GM12864 (cell line): ENCODE measurements at regions not wholly inside any gene's neighbourhood (a gene's known extent, or its start where the extent isn't known, plus 50 kb on each side); places are given as distances from the start of the nearest gene placed in this dataset.

Experiments
- DNase-seq: peaks from one replicate; pipeline ENCODE4 v3.0.0-alpha.2; 2011; ENCODE audit warnings: low read depth
- H3K4me3 ChIP-seq: 2 replicates; pipeline ENCODE4 v1.5.1; 2011; ENCODE audit warnings: mild to moderate bottlenecking, low read depth, low read length, control low read depth
- CTCF ChIP-seq: IDR thresholded peaks from 2 replicates; pipeline ENCODE4 v1.5.1; 2011; ENCODE audit warnings: low read depth, mild to moderate bottlenecking, moderate library complexity, low read length, control low read depth, inconsistent platforms; ENCODE audit errors: missing control alignments

- TF ChIP-seq CTCF = no peak
- no peak overlapping the region for H3K4me3 ChIP-seq
- DNase-seq = no peak
These were observed 80.9 kb upstream of the ISL1 start for GRCh38 chr5:51302343-51302742.

- no peak for DNase-seq
- H3K4me3 ChIP-seq = no peak overlapping the region
- TF ChIP-seq CTCF = no peak
These were observed 56.4 kb upstream of the ISL1 start for GRCh38 chr5:51326844-51327243.
